ENCODE measurements at regions not wholly inside any gene's neighbourhood (a gene's known extent, or its start where the extent isn't known, plus 50 kb on each side); places are given as distances from the start of the nearest gene placed in this dataset.

GRCh38 chr2:236972491-236973342 lies 113.0 kb upstream of the COPS8 start:
- H3K9me3 ChIP-seq (ENCODE audit: insufficient read depth, low read depth): no peaks in the 10 kb centered on the region
- H2AFZ ChIP-seq: no peak overlapping the region
- no peaks in the 10 kb centered on the region for H3K36me3 ChIP-seq (ENCODE audit: low read depth)
- H3K79me2 ChIP-seq (ENCODE audit: low read depth): no peaks in the 10 kb centered on the region
- peaks cover 6% of the 10 kb centered on the region for H3K4me1 ChIP-seq (replicated peaks; ENCODE audit: insufficient read depth)
- H3K4me3 ChIP-seq: no peak overlapping the region
- peak overlapping the region; percentile 15 for H3K4me2 ChIP-seq
- no peak for TF ChIP-seq EZH2 (IDR thresholded peaks at IDR 0.05; ENCODE audit: low read depth)
- no peak for TF ChIP-seq CTCF (conservative IDR thresholded peaks at IDR 0.05)
- ChIA-PET CTCF (interaction anchor here (0.8 kb wide), 1 partner anchor 88 kb away, joined by 3 read pairs; no protein-coding TSS in a partner anchor), POLR2A (ENCODE audit: unreplicated experiment) (interaction anchor here (0.5 to 1.1 kb wide), 3 partner anchors 9 to 41 kb away, joined by 3 to 4 read pairs (median 3); no protein-coding TSS in a partner anchor)
- intact Hi-C loops (cut with micrococcal nuclease; ENCODE audit: unreplicated experiment): loop anchor here (1.0 kb wide), 1 partner anchor 14 kb away; no protein-coding TSS in a partner anchor
- peak; percentile 71 to 80 for DNase-seq
- no peak overlapping the region for H3K27ac ChIP-seq
- H3F3A ChIP-seq (ENCODE audit: insufficient read depth, low read depth): no peaks in the 10 kb centered on the region
- peaks cover 70% of the 10 kb centered on the region for H3K27me3 ChIP-seq (ENCODE audit: insufficient read depth, low read depth)
- BruUV-seq (replicated peaks): no TSS peak
- H3K9me2 ChIP-seq (ENCODE audit: insufficient read depth): no peaks in the 10 kb centered on the region
- no peaks in the 10 kb centered on the region for H4K20me1 ChIP-seq (ENCODE audit: insufficient read depth)

GRCh38 chr2:236973343-236973980 lies 112.2 kb upstream of the COPS8 start:
- Histone ChIP-seq H3K79me2 (ENCODE audit: low read depth) (no peaks in the 10 kb centered on the region), H3K36me3 (ENCODE audit: low read depth) (no peaks in the 10 kb centered on the region), H3K4me2 (no peak overlapping the region), H3K27ac (no peak overlapping the region), H3F3A (ENCODE audit: insufficient read depth, low read depth) (no peaks in the 10 kb centered on the region), H3K4me1 (replicated peaks; ENCODE audit: insufficient read depth) (peaks cover 6% of the 10 kb centered on the region), H3K27me3 (ENCODE audit: insufficient read depth, low read depth) (peaks cover 71% of the 10 kb centered on the region), H3K4me3 (no peak overlapping the region), H4K20me1 (ENCODE audit: insufficient read depth) (no peaks in the 10 kb centered on the region), H2AFZ (no peak overlapping the region), H3K9me3 (ENCODE audit: insufficient read depth, low read depth) (no peaks in the 10 kb centered on the region), H3K9me2 (ENCODE audit: insufficient read depth) (no peaks in the 10 kb centered on the region)
- intact Hi-C loops (cut with micrococcal nuclease; ENCODE audit: unreplicated experiment): no loop called here
- CTCF ChIA-PET: interaction anchor here (0.8 kb wide), 1 partner anchor 87 kb away, joined by 3 read pairs; no protein-coding TSS in a partner anchor
- TF ChIP-seq CTCF (conservative IDR thresholded peaks at IDR 0.05): no peak
- TF ChIP-seq EZH2 (IDR thresholded peaks at IDR 0.05; ENCODE audit: low read depth): no peak
- POLR2A ChIA-PET (ENCODE audit: unreplicated experiment): interaction anchor here (1.1 kb wide), 1 partner anchor 8 kb away, joined by 3 read pairs; no protein-coding TSS in a partner anchor
- no TSS peak for BruUV-seq (replicated peaks)
- no peak for DNase-seq

GRCh38 chr2:236974148-236974547 lies 111.5 kb upstream of the COPS8 start:
- no peaks in the 10 kb centered on the region for H3K79me2 ChIP-seq (ENCODE audit: low read depth)
- H2AFZ ChIP-seq: no peak overlapping the region
- H3K4me1 ChIP-seq (replicated peaks; ENCODE audit: insufficient read depth): peaks cover 6% of the 10 kb centered on the region
- H3F3A ChIP-seq (ENCODE audit: insufficient read depth, low read depth): no peaks in the 10 kb centered on the region
- ChIA-PET CTCF (no interaction called here), POLR2A (ENCODE audit: unreplicated experiment) (no interaction called here)
- H3K4me3 ChIP-seq: no peak overlapping the region
- no peaks in the 10 kb centered on the region for H3K36me3 ChIP-seq (ENCODE audit: low read depth)
- no peak for TF ChIP-seq CTCF (conservative IDR thresholded peaks at IDR 0.05)
- no peak for TF ChIP-seq EZH2 (IDR thresholded peaks at IDR 0.05; ENCODE audit: low read depth)
- peaks cover 71% of the 10 kb centered on the region for H3K27me3 ChIP-seq (ENCODE audit: insufficient read depth, low read depth)
- no peaks in the 10 kb centered on the region for H3K9me3 ChIP-seq (ENCODE audit: insufficient read depth, low read depth)
- DNase-seq: no peak
- H3K27ac ChIP-seq: no peak overlapping the region
- intact Hi-C loops (cut with micrococcal nuclease; ENCODE audit: unreplicated experiment): no loop called here
- no peaks in the 10 kb centered on the region for H3K9me2 ChIP-seq (ENCODE audit: insufficient read depth)
- no peak overlapping the region for H3K4me2 ChIP-seq
- BruUV-seq (replicated peaks): no TSS peak
- H4K20me1 ChIP-seq (ENCODE audit: insufficient read depth): no peaks in the 10 kb centered on the region
